ENCODE measurements at regions not wholly inside any gene's neighbourhood (a gene's known extent, or its start where the extent isn't known, plus 50 kb on each side); places are given as distances from the start of the nearest gene placed in this dataset.

DNA sequence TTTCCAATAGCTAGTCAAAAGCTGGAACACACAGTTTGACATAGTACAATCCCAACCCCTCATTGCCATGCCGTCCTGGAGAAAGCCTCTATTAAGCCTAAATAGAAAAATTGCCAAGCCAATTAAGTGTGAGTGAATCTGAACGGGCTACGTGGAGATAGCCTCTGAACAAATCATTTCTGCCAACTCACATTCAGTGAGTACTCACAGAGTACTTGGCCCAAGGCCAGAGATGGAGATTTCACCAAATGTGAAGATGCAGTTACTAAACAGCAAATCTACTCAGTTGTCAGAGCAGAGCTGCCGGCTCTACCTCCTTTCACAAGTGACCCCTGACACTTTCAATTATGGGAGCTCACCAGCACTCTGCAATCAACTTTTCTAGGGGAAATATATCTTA is 350.0 kb downstream of the GALC start:
- Mint-ChIP-seq H3K36me3 (no peaks in the 10 kb centered on the region), H3K9me3 (peaks cover 10% of the 10 kb centered on the region), H3K4me3 (no peak overlapping the region), H3K4me1 (peaks cover 6% of the 10 kb centered on the region), H3K27ac (no peak overlapping the region), H3K27me3 (ENCODE audit: insufficient read depth, low read depth) (peaks cover 2% of the 10 kb centered on the region)
- no peaks in the 10 kb centered on the region for H3K9me3 ChIP-seq (ENCODE audit: low read depth)
- H3K27me3 ChIP-seq: no peaks in the 10 kb centered on the region
- H3K4me3 ChIP-seq: no peak overlapping the region
- no peaks in the 10 kb centered on the region for H3F3A ChIP-seq (ENCODE audit: low read depth)
- H3K27ac ChIP-seq: no peak overlapping the region
- TF ChIP-seq EZH2phosphoT487 (IDR thresholded peaks at IDR 0.05): no peak
- TF ChIP-seq EZH2 (IDR thresholded peaks at IDR 0.05): no peak
- TF ChIP-seq, protein P1, sequence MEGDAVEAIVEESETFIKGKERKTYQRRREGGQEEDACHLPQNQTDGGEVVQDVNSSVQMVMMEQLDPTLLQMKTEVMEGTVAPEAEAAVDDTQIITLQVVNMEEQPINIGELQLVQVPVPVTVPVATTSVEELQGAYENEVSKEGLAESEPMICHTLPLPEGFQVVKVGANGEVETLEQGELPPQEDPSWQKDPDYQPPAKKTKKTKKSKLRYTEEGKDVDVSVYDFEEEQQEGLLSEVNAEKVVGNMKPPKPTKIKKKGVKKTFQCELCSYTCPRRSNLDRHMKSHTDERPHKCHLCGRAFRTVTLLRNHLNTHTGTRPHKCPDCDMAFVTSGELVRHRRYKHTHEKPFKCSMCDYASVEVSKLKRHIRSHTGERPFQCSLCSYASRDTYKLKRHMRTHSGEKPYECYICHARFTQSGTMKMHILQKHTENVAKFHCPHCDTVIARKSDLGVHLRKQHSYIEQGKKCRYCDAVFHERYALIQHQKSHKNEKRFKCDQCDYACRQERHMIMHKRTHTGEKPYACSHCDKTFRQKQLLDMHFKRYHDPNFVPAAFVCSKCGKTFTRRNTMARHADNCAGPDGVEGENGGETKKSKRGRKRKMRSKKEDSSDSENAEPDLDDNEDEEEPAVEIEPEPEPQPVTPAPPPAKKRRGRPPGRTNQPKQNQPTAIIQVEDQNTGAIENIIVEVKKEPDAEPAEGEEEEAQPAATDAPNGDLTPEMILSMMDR (IDR thresholded peaks at IDR 0.05): no peak
- no peaks in the 10 kb centered on the region for H3K79me2 ChIP-seq (ENCODE audit: low read depth)
- H3K4me1 ChIP-seq: no peaks in the 10 kb centered on the region
- no peak overlapping the region for H3K9ac ChIP-seq
- no peaks in the 10 kb centered on the region for H3K36me3 ChIP-seq
- no peaks in the 10 kb centered on the region for H4K20me1 ChIP-seq (ENCODE audit: low read depth)
- H3K4me2 ChIP-seq: no peak overlapping the region
- DNase-seq (ENCODE audit: low spot score): no peak
- H2AFZ ChIP-seq (replicated peaks): peak overlapping the region; percentile 50

DNA sequence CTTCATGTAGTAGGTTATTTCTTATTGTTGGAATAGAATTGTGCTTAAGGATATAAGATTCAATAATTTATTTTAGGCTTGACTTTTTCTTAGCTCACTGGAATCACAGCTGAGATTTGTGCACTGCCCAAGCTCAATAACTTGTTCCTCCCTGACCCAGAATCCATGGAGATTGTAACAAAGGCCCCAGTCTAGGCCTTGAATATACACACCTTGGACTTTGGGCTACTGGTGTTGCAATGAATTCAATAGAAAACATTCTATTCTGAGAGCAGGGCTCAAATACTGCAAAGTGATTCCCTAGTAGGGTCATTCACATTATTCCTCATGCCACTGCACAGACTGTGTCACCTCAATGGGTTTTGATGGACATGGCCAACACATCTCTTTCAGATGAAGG is 352.4 kb downstream of the GALC start:
- no peak overlapping the region for H2AFZ ChIP-seq (replicated peaks)
- no peaks in the 10 kb centered on the region for H3K9me3 ChIP-seq (ENCODE audit: low read depth)
- Mint-ChIP-seq H3K36me3 (no peaks in the 10 kb centered on the region), H3K27ac (no peak overlapping the region), H3K4me3 (no peak overlapping the region), H3K4me1 (peaks cover 13% of the 10 kb centered on the region), H3K9me3 (no peaks in the 10 kb centered on the region), H3K27me3 (ENCODE audit: insufficient read depth, low read depth) (peaks cover 2% of the 10 kb centered on the region)
- H3F3A ChIP-seq (ENCODE audit: low read depth): no peaks in the 10 kb centered on the region
- no peaks in the 10 kb centered on the region for H3K4me1 ChIP-seq
- H4K20me1 ChIP-seq (ENCODE audit: low read depth): no peaks in the 10 kb centered on the region
- H3K9ac ChIP-seq: no peak overlapping the region
- no peak for TF ChIP-seq EZH2 (IDR thresholded peaks at IDR 0.05)
- TF ChIP-seq, protein P1 (IDR thresholded peaks at IDR 0.05): no peak
- no peak for TF ChIP-seq EZH2phosphoT487 (IDR thresholded peaks at IDR 0.05)
- no peak overlapping the region for H3K4me2 ChIP-seq
- H3K4me3 ChIP-seq: no peak overlapping the region
- H3K27ac ChIP-seq: no peak overlapping the region
- H3K79me2 ChIP-seq (ENCODE audit: low read depth): no peaks in the 10 kb centered on the region
- no peaks in the 10 kb centered on the region for H3K27me3 ChIP-seq
- no peak for DNase-seq (ENCODE audit: low spot score)
- H3K36me3 ChIP-seq: no peaks in the 10 kb centered on the region

DNA sequence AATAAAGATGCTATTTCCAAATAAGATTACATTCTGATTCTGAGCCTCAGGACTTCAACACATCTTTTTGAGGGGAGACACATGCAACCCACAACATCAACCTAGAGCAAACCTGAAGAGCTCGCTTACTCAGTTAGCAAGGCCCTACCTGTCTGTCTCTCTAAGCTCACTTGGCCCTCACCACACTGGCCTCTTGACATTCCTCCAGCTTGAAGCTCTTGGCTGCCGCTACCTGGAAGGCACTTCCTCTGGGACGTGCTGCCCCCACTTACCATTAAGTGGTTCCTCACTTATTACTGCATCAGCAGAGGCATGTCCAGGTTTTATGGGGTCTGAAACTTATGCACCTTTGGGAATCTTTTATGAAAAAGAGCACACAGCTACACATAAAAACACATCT is 354.8 kb downstream of the GALC start:
- Mint-ChIP-seq H3K36me3 (no peaks in the 10 kb centered on the region), H3K4me3 (no peak overlapping the region)

More for the DNA sequence above, 354.8 kb downstream of the GALC start:
- Histone ChIP-seq H3K9me3 (ENCODE audit: low read depth) (no peaks in the 10 kb centered on the region), H3K9ac (no peak overlapping the region), H2AFZ (replicated peaks) (no peak overlapping the region), H3K27me3 (no peaks in the 10 kb centered on the region), H3K4me1 (no peaks in the 10 kb centered on the region), H3K27ac (no peak overlapping the region), H3K79me2 (ENCODE audit: low read depth) (no peaks in the 10 kb centered on the region), H4K20me1 (ENCODE audit: low read depth) (no peaks in the 10 kb centered on the region), H3F3A (ENCODE audit: low read depth) (no peaks in the 10 kb centered on the region), H3K4me3 (no peak overlapping the region), H3K36me3 (no peaks in the 10 kb centered on the region), H3K4me2 (no peak overlapping the region)
- H3K27me3 Mint-ChIP-seq (ENCODE audit: insufficient read depth, low read depth): peaks cover under 1% of the 10 kb centered on the region
- TF ChIP-seq EZH2phosphoT487 (IDR thresholded peaks at IDR 0.05) (no peak), EZH2 (IDR thresholded peaks at IDR 0.05) (no peak)
- TF ChIP-seq, protein P1 (IDR thresholded peaks at IDR 0.05): no peak
- H3K27ac Mint-ChIP-seq: no peak overlapping the region
- no peak for DNase-seq (ENCODE audit: low spot score)
- no peaks in the 10 kb centered on the region for H3K9me3 Mint-ChIP-seq
- peaks cover 7% of the 10 kb centered on the region for H3K4me1 Mint-ChIP-seq

Data from neural progenitor cell (in vitro differentiated cells).